NOMO-1 treated with DMSO at 0.1 percent for 48 hours (cell line): ENCODE measurements at regions not wholly inside any gene's neighbourhood (a gene's known extent, or its start where the extent isn't known, plus 50 kb on each side); places are given as distances from the start of the nearest gene placed in this dataset.
A peak's percentile ranks its signal among the peaks of the same experiment; 100 is the strongest.

ENCODE experiments used
- DNase-seq: peaks from one replicate; lab custom pipeline; 2025; ENCODE audit not compliant: unreplicated experiment; lab: John Stamatoyannopoulos, UW

GRCh38 chr3:148335612-148336011 lies 362.1 kb upstream of the AGTR1 start:
- no peak for DNase-seq

- no peak for DNase-seq
Measured at GRCh38 chr3:148343416-148343815, 354.3 kb upstream of the AGTR1 start.

- DNase-seq, result no peak
Measured at GRCh38 chr3:148344521-148344920, 353.2 kb upstream of the AGTR1 start.

- DNase-seq, result no peak
Measured at GRCh38 chr3:148360051-148360450, 337.7 kb upstream of the AGTR1 start.

GRCh38 chr3:148366743-148367410 lies 330.8 kb upstream of the AGTR1 start:
- DNase-seq, result peak; percentile 29

- no peak for DNase-seq
Measured at GRCh38 chr3:148367756-148368155, 329.9 kb upstream of the AGTR1 start.

GRCh38 chr3:148369381-148369780 lies 328.3 kb upstream of the AGTR1 start:
- DNase-seq, result no peak

GRCh38 chr3:148372206-148372875 lies 325.4 kb upstream of the AGTR1 start:
- no peak for DNase-seq

- no peak for DNase-seq
Measured at GRCh38 chr3:148373961-148374360, 323.7 kb upstream of the AGTR1 start.

GRCh38 chr3:148379763-148380382 lies 317.8 kb upstream of the AGTR1 start:
- DNase-seq, result peak; percentile 35

GRCh38 chr3:148381051-148381450 lies 316.7 kb upstream of the AGTR1 start:
- DNase-seq, result no peak

- DNase-seq, result no peak
Measured at GRCh38 chr3:148389916-148390315, 307.8 kb upstream of the AGTR1 start.

GRCh38 chr3:148395821-148396220 lies 301.9 kb upstream of the AGTR1 start:
- no peak for DNase-seq

GRCh38 chr3:148400754-148401153 lies 296.9 kb upstream of the AGTR1 start:
- DNase-seq, result no peak

- no peak for DNase-seq
Measured at GRCh38 chr3:148408667-148409066, 289.0 kb upstream of the AGTR1 start.

- no peak for DNase-seq
Measured at GRCh38 chr3:148420242-148420641, 277.5 kb upstream of the AGTR1 start.

GRCh38 chr3:148428862-148429605 lies 268.7 kb upstream of the AGTR1 start:
- no peak for DNase-seq

GRCh38 chr3:148433665-148434064 lies 264.0 kb upstream of the AGTR1 start:
- DNase-seq, result no peak

- no peak for DNase-seq
Measured at GRCh38 chr3:148435534-148435933, 262.2 kb upstream of the AGTR1 start.

- no peak for DNase-seq
Measured at GRCh38 chr3:148439254-148439822, 258.4 kb upstream of the AGTR1 start.

- no peak for DNase-seq
Measured at GRCh38 chr3:148441191-148441590, 256.5 kb upstream of the AGTR1 start.
